HG02938 (cell line): ENCODE measurements at regions not wholly inside any gene's neighbourhood (a gene's known extent, or its start where the extent isn't known, plus 50 kb on each side); places are given as distances from the start of the nearest gene placed in this dataset.
"Not testable (repeated sequence)": the region's sequence is repeated elsewhere in the genome, so short reads cannot be mapped to it uniquely, and the experiment has no call there.

Source experiments
- ATAC-seq: cut with Tn5 transposase; IDR thresholded peaks from one replicate; pipeline ENCODE4 v1.9.1; 2021; ENCODE audit warnings: mild to moderate bottlenecking, moderate library complexity; ENCODE audit not compliant: unreplicated experiment

DNA sequence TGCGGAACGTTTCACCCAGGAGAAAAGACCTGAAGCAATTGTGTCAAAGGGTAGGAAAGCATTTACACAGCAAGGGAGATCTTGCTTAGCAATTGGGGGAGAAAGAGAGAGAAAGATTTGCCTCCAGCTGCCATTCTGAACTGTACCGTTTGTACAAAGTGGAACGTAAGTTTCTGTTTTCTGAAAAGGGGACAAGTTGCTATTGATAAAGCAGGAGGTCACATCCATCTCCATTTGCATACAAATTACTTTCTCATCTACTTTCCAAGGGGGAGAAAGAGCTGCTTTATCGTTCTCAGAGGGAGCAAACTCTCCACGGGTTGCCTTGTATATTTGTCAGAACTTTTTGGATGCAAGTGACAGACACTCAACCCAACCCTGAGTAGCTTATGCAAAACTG is 92.0 kb upstream of the CARD11 start:
- no peak for ATAC-seq

DNA sequence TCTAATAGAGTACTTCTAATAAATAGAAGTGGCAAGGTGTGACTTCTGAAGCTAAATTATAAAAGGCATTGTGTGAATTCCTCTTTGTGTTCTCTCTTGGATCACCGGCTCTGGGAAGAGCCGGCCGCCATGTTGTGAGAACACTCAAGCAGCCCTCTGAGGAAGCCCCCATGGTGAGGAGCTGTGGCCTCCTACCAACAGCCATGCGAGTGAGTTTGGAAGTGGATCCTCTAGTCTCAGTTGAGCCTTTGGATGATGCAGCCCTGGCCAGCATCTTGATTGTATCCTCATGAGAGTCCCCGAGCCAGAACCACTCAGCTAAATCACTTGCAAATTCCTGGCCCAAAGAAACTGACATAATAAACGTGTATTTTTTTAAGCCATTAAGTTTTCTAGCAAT is 94.5 kb upstream of the CARD11 start:
- no peak for ATAC-seq

DNA sequence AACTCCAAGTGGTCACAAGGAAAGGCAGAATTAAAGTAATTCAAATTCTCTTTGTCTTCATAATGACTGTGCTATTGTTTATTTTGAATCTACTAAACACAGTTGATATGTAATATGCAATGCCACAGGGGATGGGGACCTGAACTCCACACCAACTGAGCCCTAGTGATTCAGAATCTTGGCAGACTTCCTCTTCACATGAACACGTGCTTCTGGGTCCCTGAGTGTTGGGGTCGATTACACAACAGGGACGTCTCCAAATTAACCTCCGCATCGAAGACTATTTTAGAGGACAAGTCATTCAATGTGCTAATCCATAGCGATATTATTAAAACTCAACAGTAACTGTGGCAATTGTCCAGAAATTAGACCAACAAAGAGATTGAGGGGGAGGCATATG is 95.3 kb upstream of the CARD11 start:
- ATAC-seq = no peak

DNA sequence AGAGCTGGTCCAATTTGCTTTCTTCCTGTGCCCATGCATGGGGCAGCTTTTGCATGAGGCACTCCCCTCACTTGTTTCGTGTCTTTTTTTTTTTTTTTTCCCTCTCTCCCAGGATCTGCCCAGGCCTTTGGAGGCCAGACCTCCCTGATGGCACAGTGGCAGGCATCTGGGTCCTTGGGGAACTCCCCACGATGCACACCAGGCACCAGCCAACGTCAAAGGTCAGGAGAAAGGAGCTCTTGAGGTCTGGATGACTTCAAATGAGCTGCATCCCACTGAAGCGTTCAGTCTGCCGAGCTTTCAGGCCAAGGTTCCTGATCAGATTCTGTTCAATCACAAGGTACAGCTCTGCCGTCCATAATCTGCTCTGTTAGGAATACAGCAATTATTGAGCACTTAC is 97.2 kb upstream of the CARD11 start:
- ATAC-seq = no peak

DNA sequence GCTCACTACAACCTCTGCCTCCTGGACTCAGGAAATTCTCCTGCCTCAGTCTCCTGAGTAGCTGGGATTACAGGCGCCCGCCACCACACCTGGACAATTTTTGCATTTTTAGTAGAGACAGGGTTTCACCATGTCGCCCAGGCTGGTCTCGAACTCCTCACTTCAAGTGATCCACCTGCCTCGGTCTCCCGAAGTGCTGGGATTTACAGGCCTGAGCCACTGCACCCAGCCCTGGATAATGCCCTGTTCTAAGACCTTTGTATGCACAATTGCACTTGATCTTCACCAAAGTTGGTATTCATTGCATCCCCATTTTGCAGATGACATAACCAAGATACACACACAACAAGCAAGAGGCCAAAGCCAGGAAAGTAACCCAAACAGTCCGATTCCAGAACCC is 97.7 kb upstream of the CARD11 start:
- no peak for ATAC-seq

DNA sequence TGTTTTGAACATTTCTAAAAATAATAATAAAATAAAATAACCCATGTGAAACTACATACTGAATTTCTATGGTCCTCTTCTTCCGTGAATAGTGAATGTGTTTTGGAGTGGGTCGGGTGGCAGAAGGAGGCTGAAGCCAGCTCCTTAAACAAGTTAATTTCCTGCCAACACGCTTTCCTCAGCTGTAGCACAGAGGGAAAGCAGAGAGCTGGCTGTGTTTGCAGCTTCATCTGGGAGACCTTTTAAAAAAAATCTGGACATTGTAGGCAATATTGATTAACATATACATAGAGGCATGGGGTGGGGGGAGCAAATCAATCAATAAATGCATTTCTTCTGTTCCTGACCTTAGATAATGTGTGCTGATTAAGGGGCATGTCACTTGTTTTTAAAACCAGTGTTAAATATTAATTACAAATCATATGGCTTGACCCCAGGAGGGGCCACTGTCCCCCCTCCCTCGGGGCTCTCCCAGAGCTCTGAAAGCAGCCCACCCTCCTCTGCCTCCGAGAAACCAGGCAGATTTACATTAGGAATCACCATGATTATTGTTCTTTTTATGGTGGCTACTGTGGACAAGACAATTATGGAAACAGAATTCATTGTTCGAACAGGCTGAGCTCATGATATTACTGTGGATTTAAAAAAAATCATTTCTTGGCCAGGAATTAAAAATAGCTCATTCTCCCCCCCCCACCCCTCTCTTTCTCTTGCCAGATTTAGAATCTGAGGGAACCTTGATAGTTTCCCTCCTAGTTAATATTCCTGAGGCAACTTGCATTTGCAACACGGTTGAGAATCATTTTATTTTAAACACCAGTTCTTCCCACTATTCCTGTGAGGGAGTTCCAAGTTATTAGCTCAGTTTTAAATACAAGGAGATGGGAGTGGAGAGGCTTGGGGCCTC is 100.5 kb upstream of the CARD11 start:
- no peak for ATAC-seq

DNA sequence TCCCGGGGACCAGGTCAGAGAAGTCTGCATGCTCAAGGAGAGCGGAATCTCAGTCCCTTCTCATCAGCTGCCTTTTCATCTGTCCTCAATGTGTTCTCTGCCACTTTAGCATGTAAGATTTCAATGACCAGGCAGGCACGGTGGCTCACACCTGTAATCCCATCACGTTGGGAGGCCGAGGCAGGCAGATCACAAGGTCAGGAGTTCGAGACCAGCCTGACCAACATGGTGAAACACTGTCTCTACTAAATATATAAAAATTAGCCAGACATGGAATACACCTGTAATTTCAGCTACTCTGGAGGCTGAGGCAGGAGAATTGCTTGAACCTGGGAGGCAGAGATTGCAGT is 101.1 kb upstream of the CARD11 start:
- not testable (repeated sequence) for ATAC-seq

DNA sequence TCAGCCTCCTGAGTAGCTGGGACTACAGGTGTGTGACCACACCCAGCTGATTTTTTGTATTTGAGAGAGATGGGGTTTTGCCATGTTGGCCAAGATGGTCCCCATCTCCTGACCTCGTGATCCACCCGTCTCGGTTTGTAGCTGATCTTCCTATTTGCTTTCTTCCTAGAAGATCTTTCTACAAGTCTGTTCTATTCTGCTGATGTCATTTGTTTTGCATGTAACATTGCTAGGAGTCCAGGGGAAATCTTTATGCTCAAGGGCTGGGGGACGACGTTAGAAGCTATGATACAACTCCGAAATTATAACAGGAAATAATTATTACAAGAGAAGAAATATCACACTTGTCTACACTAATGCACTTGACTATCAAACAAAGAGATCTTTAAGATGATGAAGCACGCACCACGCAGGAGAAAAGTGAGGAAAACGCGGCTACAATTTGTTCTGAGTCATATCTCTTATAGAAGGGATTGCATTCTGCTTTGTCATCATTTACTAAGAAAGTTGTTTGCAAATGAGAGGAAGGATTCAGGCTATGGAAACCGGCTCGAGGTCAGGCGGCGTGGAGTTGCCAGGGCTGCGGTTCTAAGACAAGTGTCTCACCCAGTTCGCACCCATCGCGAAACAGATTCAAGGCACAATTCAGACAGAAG is 103.0 kb upstream of the CARD11 start:
- no peak for ATAC-seq

DNA sequence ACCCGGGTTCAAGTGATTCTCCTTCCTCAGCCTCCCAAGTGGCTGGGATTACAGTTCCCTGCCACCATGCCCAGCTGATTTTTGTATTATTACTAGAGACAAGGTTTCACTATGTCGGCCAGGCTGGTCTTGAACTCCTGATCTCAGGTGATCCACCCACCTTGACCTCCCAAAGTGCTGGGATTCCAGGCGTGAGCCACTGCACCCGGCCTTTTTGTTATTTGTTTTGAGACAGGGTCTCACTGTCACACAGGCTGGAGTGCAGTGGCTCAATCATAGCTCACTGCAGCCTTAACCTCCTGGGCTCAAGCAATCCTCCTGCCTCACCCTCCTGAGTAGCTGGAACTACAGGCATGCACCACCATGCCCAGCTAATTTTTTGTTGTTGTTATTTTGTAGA is 104.8 kb upstream of the CARD11 start:
- ATAC-seq = not testable (repeated sequence)

DNA sequence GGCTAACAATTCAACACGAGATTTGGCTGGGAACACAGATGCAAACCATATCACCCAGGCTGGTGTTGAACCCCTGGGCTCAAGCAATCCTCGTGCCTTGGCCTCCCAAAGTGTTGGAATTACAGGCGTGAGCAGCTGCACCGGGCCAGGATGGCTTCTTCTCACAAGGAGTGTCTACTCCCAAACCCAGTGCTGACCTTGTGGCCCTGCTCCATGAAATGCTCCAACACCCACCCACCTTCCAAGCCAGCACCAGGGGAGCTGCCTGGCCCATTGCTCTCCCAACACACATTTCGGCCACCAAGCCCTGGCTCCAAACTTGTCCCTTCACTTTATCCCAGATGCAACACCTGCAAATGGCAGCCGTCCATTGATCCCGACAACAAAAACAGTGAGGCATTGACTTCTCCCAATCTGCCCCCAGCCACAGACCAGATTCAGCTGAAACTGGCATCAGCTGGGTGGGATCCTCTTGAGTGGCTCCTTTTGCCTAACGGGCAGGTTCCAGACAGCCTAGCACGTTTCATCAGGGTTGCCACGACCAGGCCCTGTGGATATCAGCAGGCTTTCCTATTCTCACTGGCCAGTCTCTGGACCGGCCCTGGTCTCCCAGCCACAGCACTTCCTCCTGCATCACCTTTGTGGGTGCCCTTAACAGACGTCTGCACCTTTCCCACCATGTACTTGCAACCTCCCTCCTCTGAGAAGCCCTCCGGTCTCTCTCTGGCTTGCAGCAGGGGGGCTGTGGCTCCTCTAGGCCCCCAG is 105.7 kb upstream of the CARD11 start:
- ATAC-seq = no peak

DNA sequence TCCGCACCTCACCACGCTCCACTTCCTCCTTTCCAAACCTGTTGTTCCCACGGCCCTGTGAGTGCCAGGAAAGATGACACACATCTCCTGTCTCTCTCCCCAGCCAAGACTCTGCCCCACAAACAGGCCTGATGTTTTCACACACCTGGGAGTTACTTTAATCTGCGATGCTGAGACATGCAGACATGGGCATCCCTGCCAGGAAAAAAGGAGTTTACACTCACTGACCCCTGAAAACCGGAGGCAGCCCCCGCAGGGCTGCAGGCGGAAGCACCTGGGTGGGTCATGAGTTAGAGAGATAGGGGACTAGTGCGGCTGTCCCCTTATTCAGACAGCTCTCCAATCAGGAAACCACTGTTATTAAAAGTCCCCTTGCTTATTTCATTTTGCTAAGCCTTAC is 106.4 kb upstream of the CARD11 start:
- no peak for ATAC-seq

DNA sequence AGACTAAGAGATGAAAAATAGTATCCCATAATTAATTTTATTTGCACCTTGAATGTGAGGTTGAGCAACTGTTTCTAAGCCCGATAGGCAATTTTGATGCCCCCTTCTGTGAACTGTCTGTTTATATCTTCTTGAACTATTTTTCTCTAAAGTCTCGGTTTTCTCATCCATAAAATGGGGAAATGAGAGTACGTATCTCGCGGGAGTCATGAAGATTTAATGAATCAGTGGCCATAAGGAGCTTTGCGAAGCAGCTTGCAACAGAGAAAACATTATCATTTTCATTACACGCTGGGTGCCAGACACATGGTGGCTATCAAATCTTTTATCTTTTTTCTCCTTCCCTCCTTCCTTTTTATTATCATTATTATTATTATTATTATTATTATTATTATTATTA is 108.1 kb upstream of the CARD11 start:
- no peak for ATAC-seq

DNA sequence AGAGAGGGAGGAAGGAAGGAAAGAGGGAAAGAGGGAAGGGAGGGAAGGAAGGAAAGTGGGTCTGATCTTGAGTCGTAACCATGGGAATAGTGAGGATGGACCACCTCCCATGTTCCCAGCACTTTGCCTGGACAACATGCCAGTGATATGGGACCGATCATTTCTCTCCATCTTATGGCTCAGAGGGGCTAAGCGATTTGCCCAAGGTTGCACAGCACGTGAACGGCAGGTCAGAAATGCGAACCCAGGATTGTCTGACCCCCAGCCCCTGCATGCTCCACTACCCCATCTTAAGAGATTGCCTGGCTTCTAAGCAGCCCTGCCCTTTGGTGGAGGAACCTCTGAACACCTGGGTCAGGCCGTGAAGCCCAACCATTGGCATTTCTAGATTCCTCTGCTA is 109.0 kb upstream of the CARD11 start:
- ATAC-seq = no peak

DNA sequence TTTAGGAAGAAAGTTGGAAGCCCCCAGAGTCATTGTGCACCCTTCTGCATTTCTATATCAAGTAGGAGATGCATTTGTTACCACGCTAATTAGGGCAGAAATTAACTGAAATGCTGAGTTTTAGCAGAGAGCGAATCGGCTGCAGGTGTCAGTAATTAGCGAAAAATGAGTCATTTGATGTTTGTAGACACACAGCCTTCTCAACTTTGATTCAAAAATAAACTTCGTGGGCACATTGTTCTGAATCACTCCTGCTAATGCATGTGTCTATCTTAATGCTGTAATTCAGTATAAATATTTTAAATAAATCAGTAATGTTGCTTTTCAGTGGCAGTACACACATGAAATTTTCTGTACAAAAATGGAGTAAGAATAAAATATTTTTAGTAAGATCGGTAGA is 109.5 kb upstream of the CARD11 start:
- ATAC-seq = no peak

DNA sequence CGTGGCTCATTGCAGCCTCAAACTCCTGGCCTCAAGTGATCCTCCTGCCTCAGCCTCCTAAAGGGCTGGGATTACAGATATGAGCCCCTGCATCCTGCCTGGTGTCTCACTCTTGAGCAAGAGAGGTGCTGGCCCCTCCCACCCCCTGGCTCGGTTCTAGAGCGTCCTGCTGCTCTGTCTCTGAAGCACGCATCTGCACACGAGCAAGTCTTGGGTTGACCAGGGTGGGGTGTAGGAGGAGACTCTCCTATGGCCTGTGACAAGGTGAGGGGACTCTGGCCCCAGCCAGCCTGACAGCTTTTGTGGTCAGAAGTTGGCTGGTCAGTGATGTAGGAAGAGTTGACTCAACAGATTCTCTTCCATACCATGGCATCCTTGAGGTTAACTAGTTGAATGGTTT is 110.7 kb upstream of the CARD11 start:
- ATAC-seq = no peak

DNA sequence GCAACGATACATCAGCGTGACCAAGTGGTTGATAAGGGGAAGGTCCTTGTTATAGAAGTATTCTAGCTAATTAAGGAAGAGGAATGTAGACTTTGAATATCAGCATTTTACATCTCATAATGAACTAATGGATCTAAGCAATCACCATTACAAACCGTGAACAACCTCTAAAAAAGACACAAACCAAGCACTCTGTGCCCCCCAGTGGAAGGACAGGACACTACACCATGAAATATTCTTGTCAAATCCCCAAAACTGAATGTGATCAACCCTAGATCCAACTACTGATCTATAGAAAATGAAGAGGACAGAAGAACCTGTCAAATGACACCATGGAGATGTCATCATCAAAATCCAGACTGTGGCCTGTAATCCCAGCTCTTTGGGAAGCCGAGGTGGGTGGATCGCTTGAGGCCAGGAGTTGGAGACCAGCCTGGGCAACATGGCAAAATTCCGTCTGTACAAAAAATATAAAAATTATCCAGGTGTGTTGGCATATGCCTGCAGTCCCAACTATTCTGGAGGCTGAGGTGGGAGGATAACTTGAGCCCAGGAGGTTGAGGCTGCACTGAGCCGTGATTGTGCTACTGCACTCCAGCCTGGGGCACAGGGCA is 111.3 kb upstream of the CARD11 start:
- ATAC-seq = peak; percentile 52

DNA sequence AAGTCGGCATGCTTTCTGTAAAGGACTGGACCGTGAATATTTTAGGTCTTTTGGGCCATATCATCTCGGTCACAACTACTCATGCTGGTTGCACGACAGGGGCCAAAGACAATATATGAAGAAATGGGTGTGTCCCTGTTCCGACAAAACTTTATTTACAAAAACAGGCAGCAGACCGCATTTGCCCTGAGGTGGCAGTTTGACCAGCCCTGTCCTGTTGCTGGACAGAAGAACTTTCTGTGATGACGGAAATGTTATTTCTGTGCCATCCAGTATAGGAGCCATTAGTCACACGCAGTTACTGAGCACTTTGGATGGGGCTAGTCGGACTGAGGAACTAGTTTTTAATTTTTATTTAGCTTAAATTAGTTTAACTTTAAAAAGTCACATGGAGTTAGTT is 112.8 kb upstream of the CARD11 start:
- no peak for ATAC-seq

DNA sequence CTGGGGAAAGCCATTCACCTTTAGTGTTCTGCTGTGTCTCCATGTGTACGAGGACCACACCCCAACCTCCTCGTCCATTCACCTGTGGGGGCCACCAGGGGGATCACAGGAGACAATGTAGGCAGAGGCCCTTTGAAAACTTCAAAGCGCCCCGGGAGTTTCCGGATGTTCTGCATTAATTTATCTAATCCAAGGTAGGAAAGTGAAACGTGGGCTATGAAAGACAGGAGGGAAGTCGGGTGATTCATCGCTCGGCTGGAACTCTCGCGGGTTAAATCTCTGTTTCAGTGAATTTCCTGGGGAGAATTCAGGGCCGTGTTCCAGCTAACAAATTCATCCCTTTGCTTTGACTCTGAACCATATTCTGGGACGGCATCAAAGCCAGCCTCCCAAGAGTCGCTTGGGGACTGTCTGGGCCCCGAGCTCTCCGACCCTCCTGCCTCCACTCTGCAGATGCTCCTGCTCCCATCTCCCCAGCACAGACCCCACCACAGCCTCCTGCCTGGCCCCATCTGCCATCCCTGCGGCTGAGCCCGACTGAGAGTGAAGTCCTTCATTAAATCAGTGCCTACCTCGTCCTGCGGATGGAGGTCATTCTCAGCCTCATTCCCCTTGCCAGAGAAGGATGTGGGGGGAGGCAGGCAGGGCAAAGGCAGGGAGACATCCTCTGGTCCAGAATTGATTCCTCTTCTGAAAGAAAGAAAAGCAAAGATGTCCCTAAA is 114.1 kb upstream of the CARD11 start:
- no peak for ATAC-seq

DNA sequence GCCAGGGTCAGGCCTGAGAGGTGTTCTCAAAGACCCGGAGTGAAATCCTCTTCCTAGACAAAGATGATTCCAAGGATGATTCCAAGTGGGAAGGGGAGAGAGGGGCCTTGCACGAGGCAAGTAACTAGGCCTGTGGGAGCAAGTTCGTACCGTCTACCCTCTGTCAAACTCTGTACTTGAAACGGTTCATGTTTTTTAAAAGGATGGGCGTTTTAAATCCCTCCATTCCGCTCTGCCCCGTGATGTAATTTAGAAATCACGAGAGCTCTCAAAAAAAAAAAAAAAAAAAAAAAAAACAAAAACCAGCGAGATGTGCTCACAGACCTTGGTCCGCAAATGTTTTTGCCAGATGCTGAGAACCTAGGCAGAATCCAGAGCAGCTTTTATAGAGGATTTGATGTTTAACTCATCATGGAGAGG is 114.7 kb upstream of the CARD11 start:
- no peak for ATAC-seq

DNA sequence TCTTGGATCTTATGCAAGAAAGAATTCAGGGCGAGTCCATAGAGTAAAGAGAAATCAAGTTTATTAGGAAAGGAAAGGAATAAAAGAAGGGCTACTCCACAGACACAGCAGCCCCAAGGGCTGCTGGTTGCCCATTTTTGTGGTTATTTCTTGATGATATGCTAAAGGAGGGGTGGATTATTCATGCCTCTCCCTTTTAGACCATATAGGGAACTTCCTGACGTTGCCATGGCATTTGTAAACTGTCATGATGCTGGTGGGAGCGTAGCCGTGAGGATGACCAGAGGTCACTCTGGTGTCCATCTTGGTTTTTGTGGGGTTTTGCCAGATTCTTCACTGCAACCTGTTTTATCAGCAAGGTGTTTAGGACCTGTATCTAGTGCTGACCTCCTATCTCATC is 115.4 kb upstream of the CARD11 start:
- ATAC-seq = no peak

DNA sequence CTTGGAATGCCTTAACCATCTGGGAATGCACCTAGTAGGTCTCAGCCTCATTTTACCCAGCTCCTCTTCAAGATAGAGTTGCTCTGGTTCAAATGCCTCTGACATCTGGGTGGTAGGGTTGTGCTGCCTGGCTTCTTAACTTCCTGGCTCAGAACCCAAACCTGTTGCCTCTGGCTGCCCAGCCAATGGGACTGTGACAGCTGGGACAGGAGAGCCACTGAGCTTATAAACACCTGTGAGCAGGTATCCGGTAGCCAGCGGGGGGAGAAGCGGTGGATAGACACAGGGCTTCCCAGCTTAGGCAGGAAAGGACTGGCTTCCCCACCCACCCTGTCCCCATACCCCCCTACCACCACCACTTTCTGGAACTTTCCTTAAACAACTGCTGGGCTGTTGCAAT is 115.8 kb upstream of the CARD11 start:
- ATAC-seq = no peak
